Adrenal gland (tissue), 5 donors: ENCODE measurements at regions not wholly inside any gene's neighbourhood (a gene's known extent, or its start where the extent isn't known, plus 50 kb on each side); places are given as distances from the start of the nearest gene placed in this dataset.

ENCODE experiments used
- CTCF ChIP-seq, 6 experiments: fragments of 450-650 bp in 4 of 6; fragments of 200-600 bp in 2 of 6; sonication (generic) in 1 of 6; IDR thresholded peaks; 1 replicate in 5 of 6; 2 replicates in 1 of 6; pipeline versions ENCODE4 v1.5.1 to v1.8.0; 2016 to 2021; ENCODE audit warnings: antibody characterized with exemption in 6 of 6, mild to moderate bottlenecking in 2 of 6, moderate library complexity in 1 of 6
- POLR2A ChIP-seq, 2 donors: fragments of 450-650 bp; IDR thresholded peaks; one replicate each; pipeline ENCODE4 v1.6.1; 2017; ENCODE audit warnings: antibody characterized with exemption in 2 of 2, mild to moderate bottlenecking in 2 of 2, moderate library complexity in 1 of 2
- donor health status: DM: no; HTN: no; CAD: no.

- TF ChIP-seq CTCF (IDR thresholded peaks at IDR 0.05) (no peak), POLR2A (IDR thresholded peaks at IDR 0.05) (no peak)
Observed at GRCh38 chr6:91697010-91697695, 1110.3 kb upstream of the MAP3K7 start.
